Neutrophil (primary cell): ENCODE measurements at regions not wholly inside any gene's neighbourhood (a gene's known extent, or its start where the extent isn't known, plus 50 kb on each side); places are given as distances from the start of the nearest gene placed in this dataset.
"Not testable (repeated sequence)": the region's sequence is repeated elsewhere in the genome, so short reads cannot be mapped to it uniquely, and the experiment has no call there.

Experiments used
- H3K27ac ChIP-seq: fragments of 200-600 bp; sonication (generic); 2 replicates; pipeline ENCODE4 v1.5.1; 2016; ENCODE audit warnings: mild to moderate bottlenecking, moderate library complexity
- H3K27me3 ChIP-seq: fragments of 200-600 bp; sonication (generic); 2 replicates; pipeline ENCODE4 v1.6.0; 2016; ENCODE audit warnings: mild to moderate bottlenecking
- H3K36me3 ChIP-seq: fragments of 200-600 bp; sonication (generic); 2 replicates; pipeline ENCODE4 v1.5.1; 2017
- H3K4me1 ChIP-seq, 2 experiments: fragments of 200-600 bp in 1 of 2; sonication (generic) in 1 of 2; 1 replicate in 1 of 2; 2 replicates in 1 of 2; pipeline versions ENCODE4 v1.5.1 to v1.6.1; 2013 to 2016; ENCODE audit warnings: low read depth in 1 of 2, low read length in 1 of 2, mild to moderate bottlenecking in 1 of 2, moderate library complexity in 1 of 2; ENCODE audit not compliant: control insufficient read depth in 1 of 2, insufficient read depth in 1 of 2
- H3K4me3 ChIP-seq, 2 experiments: fragments of 200-600 bp in 1 of 2; sonication (generic) in 1 of 2; 1 replicate in 1 of 2; 2 replicates in 1 of 2; pipeline ENCODE4 v1.5.1; 2013 to 2016; ENCODE audit warnings: low read depth in 1 of 2, low read length in 1 of 2, mild to moderate bottlenecking in 1 of 2, moderate library complexity in 1 of 2
- H3K9me3 ChIP-seq: fragments of 200-600 bp; sonication (generic); 2 replicates; pipeline ENCODE4 v1.5.1; 2016
- CTCF ChIP-seq: fragments of 200-600 bp; sonication (generic); IDR thresholded peaks from 2 replicates; pipeline ENCODE4 v1.5.1; 2016; ENCODE audit warnings: antibody characterized with exemption

DNA sequence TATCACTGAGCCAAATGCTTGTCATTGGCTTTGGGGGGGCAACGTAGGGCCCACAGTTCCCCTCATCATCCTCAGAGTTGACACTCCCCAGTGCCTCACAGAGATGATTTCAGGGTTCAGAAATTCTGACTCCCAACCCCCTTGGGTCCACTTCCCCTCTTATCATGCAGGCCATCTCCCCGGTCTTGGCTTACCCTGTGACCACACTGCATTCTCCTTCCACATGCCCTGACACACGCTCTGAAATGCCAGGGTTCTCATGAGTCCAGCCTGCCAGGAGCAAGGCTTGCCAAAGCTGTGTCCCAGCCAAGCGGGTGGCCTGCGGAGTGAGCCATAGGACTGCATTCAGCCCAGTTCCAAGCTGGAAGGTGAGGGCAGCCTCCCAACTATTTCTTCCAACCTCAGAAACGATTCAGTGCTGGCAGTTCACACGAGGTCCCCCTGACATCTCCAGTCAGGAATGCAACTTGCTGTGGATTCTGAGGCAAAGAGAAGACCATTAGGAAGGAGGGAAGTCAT, 101.2 kb downstream of the SMIM20 start:
- no peak overlapping the region for H3K27ac ChIP-seq
- no peak overlapping the region for H3K4me3 ChIP-seq

DNA sequence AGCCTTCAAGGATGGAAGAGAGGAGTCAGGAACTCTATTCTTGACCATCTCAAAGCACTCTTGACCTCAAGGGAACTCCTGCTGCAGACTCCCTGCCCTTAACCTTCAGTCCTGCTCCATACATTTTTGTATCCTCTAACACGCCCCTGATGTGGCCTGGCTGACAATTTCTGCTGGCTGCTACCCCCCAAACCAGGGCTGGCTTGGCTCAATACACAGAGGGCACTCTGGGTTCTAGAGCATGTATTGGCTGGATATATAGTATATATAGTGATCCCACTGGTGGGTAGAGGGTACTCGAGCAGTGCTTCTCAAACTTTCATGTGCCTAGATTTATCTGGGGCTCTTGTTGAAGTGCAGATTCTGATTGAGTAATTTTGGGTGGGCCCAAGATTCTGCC, 101.9 kb downstream of the SMIM20 start:
- Histone ChIP-seq H3K4me1 (no peaks in the 10 kb centered on the region), H3K36me3 (no peaks in the 10 kb centered on the region), H3K27me3 (peaks cover 28% of the 10 kb centered on the region), H3K4me3 (no peak overlapping the region), H3K9me3 (no peaks in the 10 kb centered on the region), H3K27ac (no peak overlapping the region)
- TF ChIP-seq CTCF = no peak

More for the DNA sequence above, 101.2 kb downstream of the SMIM20 start:
- no peaks in the 10 kb centered on the region for H3K9me3 ChIP-seq
- no peaks in the 10 kb centered on the region for H3K4me1 ChIP-seq
- TF ChIP-seq CTCF = no peak
- H3K27me3 ChIP-seq = peaks cover 31% of the 10 kb centered on the region
- no peaks in the 10 kb centered on the region for H3K36me3 ChIP-seq

DNA sequence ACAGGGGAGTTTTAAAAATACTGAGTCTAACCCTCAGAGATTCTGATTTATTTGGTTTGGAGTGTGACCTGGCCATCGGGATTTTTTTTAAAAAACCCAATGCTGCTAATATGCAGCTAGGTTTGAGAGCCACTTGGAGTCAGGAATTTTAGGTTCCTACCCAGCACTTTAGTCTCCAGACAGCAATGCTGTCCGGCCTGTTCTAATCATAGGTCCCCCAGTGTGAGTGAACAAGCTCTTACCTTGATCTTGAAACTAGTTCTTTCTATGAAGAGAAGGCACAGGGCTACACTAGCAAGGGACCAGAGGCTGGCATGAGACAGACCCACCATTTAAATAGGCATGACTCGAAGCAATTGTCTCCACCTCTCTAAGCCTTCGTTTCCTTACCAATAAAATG, 103.5 kb downstream of the SMIM20 start:
- H3K36me3 ChIP-seq = no peaks in the 10 kb centered on the region
- no peaks in the 10 kb centered on the region for H3K4me1 ChIP-seq
- H3K9me3 ChIP-seq = no peaks in the 10 kb centered on the region
- no peak for TF ChIP-seq CTCF
- no peak overlapping the region for H3K27ac ChIP-seq
- no peak overlapping the region for H3K4me3 ChIP-seq
- H3K27me3 ChIP-seq = peaks cover 42% of the 10 kb centered on the region

- H3K4me1 ChIP-seq, H3K27ac ChIP-seq, H3K4me3 ChIP-seq, H3K36me3 ChIP-seq, H3K9me3 ChIP-seq: not testable (repeated sequence)
- peaks cover 42% of the 10 kb centered on the region for H3K27me3 ChIP-seq
Measured at GRCh38 chr4:26017961-26018700, 104.1 kb downstream of the SMIM20 start.

- TF ChIP-seq CTCF = no peak
- Histone ChIP-seq H3K4me3 (no peak overlapping the region), H3K4me1 (no peaks in the 10 kb centered on the region), H3K27ac (no peak overlapping the region), H3K27me3 (peaks cover 47% of the 10 kb centered on the region), H3K36me3 (no peaks in the 10 kb centered on the region), H3K9me3 (no peaks in the 10 kb centered on the region)
Measured at GRCh38 chr4:26020083-26020668, 106.2 kb downstream of the SMIM20 start.

DNA sequence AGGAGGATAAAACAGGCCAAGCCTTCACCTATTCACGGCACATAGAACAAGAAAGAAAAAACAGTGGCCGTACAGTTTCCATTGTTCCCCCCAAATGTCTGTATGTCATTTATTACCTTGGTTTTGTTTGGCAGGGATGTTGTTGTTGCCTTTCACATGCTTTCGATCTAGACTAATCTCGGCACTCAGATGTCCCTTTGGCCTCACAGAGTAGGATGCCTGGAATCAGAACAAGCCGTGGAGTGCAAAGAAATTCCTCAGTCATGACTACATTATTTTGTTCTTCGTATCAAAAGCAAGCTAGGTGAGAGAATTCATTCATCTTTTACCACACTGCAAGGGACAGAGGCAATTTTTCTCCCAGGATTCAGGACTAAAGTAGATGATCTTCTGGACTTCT, 106.9 kb downstream of the SMIM20 start:
- no peak overlapping the region for H3K4me3 ChIP-seq
- H3K27me3 ChIP-seq = peaks cover 54% of the 10 kb centered on the region

More for the DNA sequence above, 106.9 kb downstream of the SMIM20 start:
- H3K9me3 ChIP-seq = no peaks in the 10 kb centered on the region
- H3K36me3 ChIP-seq = no peaks in the 10 kb centered on the region
- no peak for TF ChIP-seq CTCF
- no peak overlapping the region for H3K27ac ChIP-seq
- H3K4me1 ChIP-seq = no peaks in the 10 kb centered on the region
